Gastrocnemius medialis (tissue), 4 donors: ENCODE measurements at regions not wholly inside any gene's neighbourhood (a gene's known extent, or its start where the extent isn't known, plus 50 kb on each side); places are given as distances from the start of the nearest gene placed in this dataset.

Experiments used
- POLR2A ChIP-seq, 2 donors: fragments of 450-650 bp; IDR thresholded peaks; one replicate each; pipeline ENCODE4 v1.6.1; 2017; ENCODE audit warnings: antibody characterized with exemption in 2 of 2, mild to moderate bottlenecking in 2 of 2, moderate library complexity in 2 of 2
- TF ChIP-seq, protein P1 (sequence below), 5 experiments: fragments of 450-650 bp in 3 of 5; fragments of 200-600 bp in 2 of 5; sonication (generic) in 2 of 5; IDR thresholded peaks in 4 of 5; conservative IDR thresholded peaks in 1 of 5; 1 replicate in 4 of 5; 2 replicates in 1 of 5; pipeline ENCODE4 v1.5.1; 2016 to 2019; ENCODE audit warnings: antibody characterized with exemption in 5 of 5, mild to moderate bottlenecking in 3 of 5, moderate library complexity in 3 of 5

DNA sequence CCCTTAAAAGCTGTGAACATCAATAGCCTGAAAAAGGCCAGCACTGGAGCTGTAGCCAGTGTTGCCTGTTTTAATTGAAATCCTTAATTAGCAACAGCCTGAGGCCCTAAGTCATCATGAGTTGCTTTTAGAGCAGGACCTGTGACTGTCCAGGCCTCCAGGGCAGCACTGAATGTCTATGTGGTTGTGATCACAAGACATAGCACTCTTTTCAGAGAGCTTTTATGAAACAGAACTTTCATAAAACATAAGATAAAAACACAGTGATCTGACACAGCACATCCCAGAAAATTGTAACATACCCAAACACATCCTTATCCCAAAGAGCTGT lies 85.5 kb upstream of the MYO10 start:
- TF ChIP-seq, protein P1, sequence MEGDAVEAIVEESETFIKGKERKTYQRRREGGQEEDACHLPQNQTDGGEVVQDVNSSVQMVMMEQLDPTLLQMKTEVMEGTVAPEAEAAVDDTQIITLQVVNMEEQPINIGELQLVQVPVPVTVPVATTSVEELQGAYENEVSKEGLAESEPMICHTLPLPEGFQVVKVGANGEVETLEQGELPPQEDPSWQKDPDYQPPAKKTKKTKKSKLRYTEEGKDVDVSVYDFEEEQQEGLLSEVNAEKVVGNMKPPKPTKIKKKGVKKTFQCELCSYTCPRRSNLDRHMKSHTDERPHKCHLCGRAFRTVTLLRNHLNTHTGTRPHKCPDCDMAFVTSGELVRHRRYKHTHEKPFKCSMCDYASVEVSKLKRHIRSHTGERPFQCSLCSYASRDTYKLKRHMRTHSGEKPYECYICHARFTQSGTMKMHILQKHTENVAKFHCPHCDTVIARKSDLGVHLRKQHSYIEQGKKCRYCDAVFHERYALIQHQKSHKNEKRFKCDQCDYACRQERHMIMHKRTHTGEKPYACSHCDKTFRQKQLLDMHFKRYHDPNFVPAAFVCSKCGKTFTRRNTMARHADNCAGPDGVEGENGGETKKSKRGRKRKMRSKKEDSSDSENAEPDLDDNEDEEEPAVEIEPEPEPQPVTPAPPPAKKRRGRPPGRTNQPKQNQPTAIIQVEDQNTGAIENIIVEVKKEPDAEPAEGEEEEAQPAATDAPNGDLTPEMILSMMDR (IDR thresholded peaks at IDR 0.05 in 4 of 5, conservative IDR thresholded peaks at IDR 0.05 in 1 of 5), result no peak
- TF ChIP-seq POLR2A (IDR thresholded peaks at IDR 0.05), result no peak
